ENCODE measurements at regions not wholly inside any gene's neighbourhood (a gene's known extent, or its start where the extent isn't known, plus 50 kb on each side); places are given as distances from the start of the nearest gene placed in this dataset.
"Not testable (repeated sequence)": the region's sequence is repeated elsewhere in the genome, so short reads cannot be mapped to it uniquely, and the experiment has no call there.

DNA sequence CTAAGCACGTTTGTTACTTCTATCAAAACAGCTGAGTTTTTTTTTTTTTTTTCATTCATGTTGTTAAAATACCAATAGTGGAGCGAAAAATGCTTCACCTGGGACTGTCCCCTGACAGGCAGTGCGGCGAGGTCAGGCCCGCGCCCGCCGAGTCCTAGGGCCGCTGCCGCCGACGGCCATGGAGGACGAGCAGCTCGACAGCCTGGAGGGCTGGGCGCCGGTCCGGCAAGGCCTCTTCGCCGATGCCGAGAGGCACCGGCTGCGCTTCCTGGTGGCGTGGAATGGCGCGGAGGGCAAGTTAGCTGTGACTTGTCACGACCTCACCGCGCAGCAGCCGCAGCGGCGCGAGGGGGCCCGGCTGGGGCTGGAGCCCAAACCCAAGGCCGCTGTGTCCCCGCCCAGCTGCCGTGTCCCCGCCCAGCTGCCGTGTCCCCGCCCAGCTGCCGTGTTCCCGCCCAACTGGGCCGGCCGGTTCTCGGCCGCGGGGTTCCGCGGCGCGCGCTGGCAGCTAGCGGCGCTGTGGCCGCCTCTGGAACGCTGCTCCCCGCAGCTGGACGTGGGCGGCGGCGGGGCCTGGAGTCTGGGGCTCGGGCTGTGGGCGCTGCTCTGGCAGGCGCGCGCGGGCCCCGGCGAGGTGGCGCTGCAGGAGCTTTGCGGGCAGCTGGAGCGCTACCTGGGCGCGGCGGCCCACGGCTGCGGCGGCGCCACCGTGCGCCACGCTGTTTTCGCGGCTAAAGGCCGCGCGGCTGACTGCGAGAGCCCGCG lies 56.7 kb upstream of the GOLGA8R start:
- TF ChIP-seq, protein P1, sequence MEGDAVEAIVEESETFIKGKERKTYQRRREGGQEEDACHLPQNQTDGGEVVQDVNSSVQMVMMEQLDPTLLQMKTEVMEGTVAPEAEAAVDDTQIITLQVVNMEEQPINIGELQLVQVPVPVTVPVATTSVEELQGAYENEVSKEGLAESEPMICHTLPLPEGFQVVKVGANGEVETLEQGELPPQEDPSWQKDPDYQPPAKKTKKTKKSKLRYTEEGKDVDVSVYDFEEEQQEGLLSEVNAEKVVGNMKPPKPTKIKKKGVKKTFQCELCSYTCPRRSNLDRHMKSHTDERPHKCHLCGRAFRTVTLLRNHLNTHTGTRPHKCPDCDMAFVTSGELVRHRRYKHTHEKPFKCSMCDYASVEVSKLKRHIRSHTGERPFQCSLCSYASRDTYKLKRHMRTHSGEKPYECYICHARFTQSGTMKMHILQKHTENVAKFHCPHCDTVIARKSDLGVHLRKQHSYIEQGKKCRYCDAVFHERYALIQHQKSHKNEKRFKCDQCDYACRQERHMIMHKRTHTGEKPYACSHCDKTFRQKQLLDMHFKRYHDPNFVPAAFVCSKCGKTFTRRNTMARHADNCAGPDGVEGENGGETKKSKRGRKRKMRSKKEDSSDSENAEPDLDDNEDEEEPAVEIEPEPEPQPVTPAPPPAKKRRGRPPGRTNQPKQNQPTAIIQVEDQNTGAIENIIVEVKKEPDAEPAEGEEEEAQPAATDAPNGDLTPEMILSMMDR (IDR thresholded peaks at IDR 0.05) = peak; percentile 25
- Histone ChIP-seq H3K27ac (peak overlapping the region; percentile 69), H3K4me3 (ENCODE audit: low read depth in 1 of 2, low read length in 1 of 2) (peak overlapping the region; percentile 32 to 40)
- H3K4me1 ChIP-seq (ENCODE audit: control insufficient read depth in 1 of 2, insufficient read depth in 1 of 2, low read depth in 1 of 2, low read length in 1 of 2); H3K9me3 ChIP-seq; H3K27me3 ChIP-seq; H3K36me3 ChIP-seq: not testable (repeated sequence)

DNA sequence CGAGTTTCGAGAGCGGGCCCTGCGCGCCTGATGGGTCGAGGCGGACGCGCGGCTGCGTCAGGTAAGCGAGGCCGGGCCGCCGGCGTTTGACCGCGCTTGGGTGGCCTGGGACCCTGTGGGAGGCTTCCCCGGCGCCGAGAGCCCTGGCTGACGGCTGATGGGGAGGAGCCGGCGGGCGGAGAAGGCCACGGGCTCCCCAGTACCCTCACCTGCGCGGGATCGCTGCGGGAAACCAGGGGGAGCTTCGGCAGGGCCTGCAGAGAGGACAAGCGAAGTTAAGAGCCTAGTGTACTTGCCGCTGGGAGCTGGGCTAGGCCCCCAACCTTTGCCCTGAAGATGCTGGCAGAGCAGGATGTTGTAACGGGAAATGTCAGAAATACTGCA lies 57.3 kb upstream of the GOLGA8R start:
- H3K36me3 ChIP-seq; H3K27me3 ChIP-seq; H3K4me1 ChIP-seq (ENCODE audit: control insufficient read depth in 1 of 2, insufficient read depth in 1 of 2, low read depth in 1 of 2, low read length in 1 of 2); H3K9me3 ChIP-seq: not testable (repeated sequence)
- peak overlapping the region; percentile 69 for H3K27ac ChIP-seq
- peak overlapping the region; percentile 32 to 40 for H3K4me3 ChIP-seq (ENCODE audit: low read depth in 1 of 2, low read length in 1 of 2)

DNA sequence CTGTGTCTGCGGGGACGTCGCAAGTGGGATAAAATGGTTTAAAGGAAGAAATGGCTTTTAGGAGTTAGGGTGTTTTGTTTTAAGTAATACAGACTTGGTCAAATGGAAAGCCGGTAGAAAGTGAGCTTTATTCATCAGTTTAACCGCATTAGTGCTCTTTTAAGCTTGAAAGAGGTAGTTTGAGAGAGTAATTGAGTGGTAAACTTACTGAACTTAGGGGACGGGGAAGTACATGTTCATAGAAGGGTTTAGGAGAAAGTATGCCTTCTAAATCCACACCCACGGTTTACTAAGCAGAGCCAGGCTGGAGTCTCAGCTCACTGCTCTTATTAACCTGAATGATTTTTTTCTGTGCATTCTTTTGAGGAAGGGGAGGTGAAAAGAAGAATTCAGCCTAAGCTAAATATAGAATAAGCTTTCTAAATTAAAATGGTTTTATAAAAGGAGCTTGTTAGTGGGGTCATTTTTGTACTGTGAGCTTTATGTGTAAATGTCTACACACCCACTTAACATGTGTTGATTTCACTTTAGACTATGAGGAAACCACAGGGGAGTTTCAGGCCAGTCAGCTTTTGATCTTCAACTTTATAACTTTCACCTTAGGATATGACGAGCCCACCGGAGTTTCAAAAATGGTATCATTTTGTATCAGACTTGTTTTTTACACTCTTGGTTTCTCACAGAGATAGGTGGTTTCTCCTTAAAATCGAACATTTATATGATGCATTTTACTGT lies 57.9 kb upstream of the GOLGA8R start:
- H3K9me3 ChIP-seq; H3K27ac ChIP-seq; H3K4me3 ChIP-seq (ENCODE audit: low read depth in 1 of 2, low read length in 1 of 2); H3K4me1 ChIP-seq (ENCODE audit: control insufficient read depth in 1 of 2, insufficient read depth in 1 of 2, low read depth in 1 of 2, low read length in 1 of 2); H3K27me3 ChIP-seq; H3K36me3 ChIP-seq: not testable (repeated sequence)

DNA sequence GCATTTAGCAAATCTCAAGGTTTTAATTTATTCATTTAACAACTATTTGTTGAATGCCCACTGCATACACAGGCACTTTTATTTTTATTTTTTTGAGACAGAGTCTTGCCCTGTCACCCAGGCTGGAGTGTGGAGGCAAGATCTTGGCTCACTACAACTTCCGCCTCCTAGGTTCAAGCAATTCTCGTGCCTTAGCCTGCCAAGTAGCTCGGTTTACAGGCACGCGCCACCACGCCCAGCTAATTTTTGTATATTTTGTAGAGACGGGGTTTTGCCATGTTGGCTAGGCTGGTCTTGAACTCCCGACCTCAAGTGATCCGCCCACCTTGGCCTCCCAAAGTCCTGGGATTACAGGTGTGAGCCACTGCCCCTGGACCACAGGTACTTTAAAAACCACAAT lies 67.0 kb upstream of the GOLGA8Q start:
- not testable (repeated sequence) for H3K27ac ChIP-seq; H3K36me3 ChIP-seq; H3K9me3 ChIP-seq; H3K27me3 ChIP-seq; H3K4me3 ChIP-seq (ENCODE audit: low read depth in 1 of 2, low read length in 1 of 2)
- peaks cover 5 to 13% of the 10 kb centered on the region in 2 experiments for H3K4me1 ChIP-seq (ENCODE audit: control insufficient read depth in 1 of 2, insufficient read depth in 1 of 2, low read depth in 1 of 2, low read length in 1 of 2)

DNA sequence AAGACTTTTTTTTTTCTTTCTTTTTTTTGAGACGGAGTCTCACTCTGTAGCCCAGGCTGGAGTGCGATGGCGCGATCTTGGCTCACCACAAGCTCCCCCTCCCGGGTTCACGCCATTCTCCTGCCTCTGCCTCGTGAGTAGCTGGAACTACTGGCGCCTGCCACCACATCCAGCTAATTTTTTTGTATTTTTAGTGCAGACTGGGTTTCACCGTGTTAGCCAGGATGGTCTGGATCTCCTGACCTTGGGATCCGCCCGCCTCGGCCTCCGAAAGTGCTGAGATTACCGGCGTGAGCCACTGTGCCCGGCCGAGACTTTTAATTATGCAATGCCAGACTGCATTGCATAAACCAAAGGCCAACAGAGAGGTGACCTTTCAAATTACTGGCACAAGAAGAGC lies 62.6 kb upstream of the GOLGA8Q start:
- peaks cover 5 to 16% of the 10 kb centered on the region in 2 experiments for H3K4me1 ChIP-seq (ENCODE audit: control insufficient read depth in 1 of 2, insufficient read depth in 1 of 2, low read depth in 1 of 2, low read length in 1 of 2)
- H3K27ac ChIP-seq = peak overlapping the region; percentile 81
- H3K27me3 ChIP-seq, H3K36me3 ChIP-seq, H3K9me3 ChIP-seq: not testable (repeated sequence)
- H3K4me3 ChIP-seq (ENCODE audit: low read depth in 1 of 2, low read length in 1 of 2) = peak overlapping the region; percentile 51 to 52

DNA sequence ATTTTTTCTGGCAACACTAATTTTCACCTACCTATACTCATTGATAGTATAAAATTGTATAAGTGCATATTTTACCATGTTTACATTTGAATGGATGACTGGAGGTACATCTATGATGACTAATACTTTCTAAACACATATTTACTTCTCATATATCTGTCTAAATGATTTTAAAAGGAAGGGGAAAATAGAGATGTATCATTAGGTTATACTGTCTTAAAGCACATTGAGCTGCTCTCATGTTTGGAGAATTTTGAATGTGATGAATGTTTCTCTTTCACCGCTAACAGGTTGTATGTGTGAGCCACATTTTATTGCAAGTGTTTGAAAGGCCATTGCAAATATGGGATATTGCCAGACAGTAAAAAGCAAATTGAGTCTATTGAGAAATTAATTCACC lies 61.5 kb upstream of the GOLGA8Q start:
- H3K4me3 ChIP-seq (ENCODE audit: low read depth in 1 of 2, low read length in 1 of 2) = not testable (repeated sequence)

DNA sequence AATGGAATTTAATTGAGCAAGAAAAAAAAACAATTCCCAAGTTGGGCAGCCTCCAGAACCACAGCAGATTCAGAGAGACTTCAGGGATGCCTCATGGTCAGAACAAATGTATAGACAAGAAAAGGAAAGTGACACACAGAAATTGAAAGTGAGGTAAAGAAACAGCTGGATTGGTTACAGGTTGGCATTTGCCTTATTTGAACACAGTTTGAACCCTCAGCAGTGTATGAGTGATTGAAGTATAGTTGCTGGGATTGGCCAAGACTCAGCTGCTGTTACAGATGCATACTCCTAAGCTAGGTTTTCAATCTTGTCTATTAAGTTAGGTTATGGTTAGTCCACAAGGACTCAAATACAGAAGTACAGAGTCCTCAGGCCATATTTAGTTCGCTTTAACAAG lies 57.9 kb upstream of the GOLGA8Q start:
- H3K4me3 ChIP-seq (ENCODE audit: low read depth in 1 of 2, low read length in 1 of 2); H3K9me3 ChIP-seq; H3K4me1 ChIP-seq (ENCODE audit: control insufficient read depth in 1 of 2, insufficient read depth in 1 of 2, low read depth in 1 of 2, low read length in 1 of 2); H3K36me3 ChIP-seq; H3K27me3 ChIP-seq; H3K27ac ChIP-seq: not testable (repeated sequence)

More for the DNA sequence above, 61.5 kb upstream of the GOLGA8Q start:
- Histone ChIP-seq H3K4me1 (ENCODE audit: control insufficient read depth in 1 of 2, insufficient read depth in 1 of 2, low read depth in 1 of 2, low read length in 1 of 2) (peaks cover 5 to 16% of the 10 kb centered on the region in 2 experiments), H3K27ac (peak overlapping the region; percentile 55)
- not testable (repeated sequence) for H3K27me3 ChIP-seq, H3K36me3 ChIP-seq, H3K9me3 ChIP-seq

DNA sequence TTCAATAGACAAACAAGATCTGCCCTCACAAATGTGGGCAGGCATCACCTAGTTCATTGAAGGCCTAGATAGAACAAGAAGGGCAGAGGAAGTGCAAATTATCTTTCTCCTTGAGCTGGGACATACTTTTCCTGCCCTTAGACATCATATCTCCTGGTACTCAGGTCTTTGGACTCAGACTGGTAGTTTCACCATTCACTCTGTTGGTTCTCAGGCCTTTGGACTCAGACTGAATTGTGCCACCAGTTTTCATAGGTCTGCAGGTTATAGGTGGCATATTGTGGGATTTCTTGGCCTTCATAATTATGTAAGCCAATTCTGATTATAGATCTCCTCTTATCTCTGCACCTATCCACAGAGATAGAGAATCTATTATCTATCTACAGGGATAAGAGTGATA lies 54.6 kb upstream of the GOLGA8Q start:
- not testable (repeated sequence) for H3K27me3 ChIP-seq; H3K36me3 ChIP-seq; H3K9me3 ChIP-seq; H3K4me3 ChIP-seq (ENCODE audit: low read depth in 1 of 2, low read length in 1 of 2); H3K27ac ChIP-seq; H3K4me1 ChIP-seq (ENCODE audit: control insufficient read depth in 1 of 2, insufficient read depth in 1 of 2, low read depth in 1 of 2, low read length in 1 of 2)

DNA sequence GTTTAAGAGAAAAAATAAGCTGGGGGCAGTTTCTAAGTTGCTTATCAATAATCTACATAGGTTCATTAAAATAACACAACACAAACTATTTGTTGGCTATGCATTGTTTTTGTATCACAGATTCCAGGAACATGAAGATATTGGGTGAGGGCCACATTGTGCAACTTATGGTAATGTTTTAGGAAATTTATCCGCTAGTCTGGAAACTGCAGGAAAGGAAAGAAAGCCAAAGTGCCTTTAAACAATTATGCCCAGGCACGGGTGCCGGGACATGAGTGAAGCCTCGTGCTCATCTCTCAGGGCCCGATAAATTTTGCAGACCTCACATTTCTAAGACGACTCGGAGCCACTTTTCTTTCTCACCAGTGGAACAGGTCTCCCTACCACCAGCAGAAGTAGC lies 52.6 kb upstream of the GOLGA8Q start:
- not testable (repeated sequence) for H3K4me3 ChIP-seq (ENCODE audit: low read depth in 1 of 2, low read length in 1 of 2); H3K4me1 ChIP-seq (ENCODE audit: control insufficient read depth in 1 of 2, insufficient read depth in 1 of 2, low read depth in 1 of 2, low read length in 1 of 2); H3K27ac ChIP-seq; H3K9me3 ChIP-seq; H3K36me3 ChIP-seq; H3K27me3 ChIP-seq

DNA sequence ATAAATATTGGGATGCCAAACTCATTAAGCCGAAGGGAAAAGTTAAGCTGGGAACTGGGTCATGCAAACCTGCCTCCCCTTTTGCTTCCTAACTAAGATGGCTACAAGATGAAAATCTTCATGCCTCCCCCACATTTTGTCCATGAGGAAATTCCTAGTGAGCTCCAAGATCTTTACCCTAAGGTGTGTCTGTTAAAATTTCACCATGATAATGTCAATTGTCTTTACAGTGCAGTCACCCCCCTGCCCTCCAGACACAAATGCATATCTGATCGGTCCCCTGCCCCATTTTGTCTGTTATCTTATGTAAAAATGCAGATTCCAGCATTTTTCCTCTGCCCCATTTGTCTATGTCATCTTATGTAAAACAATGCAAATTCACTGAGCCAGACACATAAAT lies 51.3 kb upstream of the GOLGA8Q start:
- H3K27ac ChIP-seq; H3K27me3 ChIP-seq; H3K36me3 ChIP-seq; H3K4me3 ChIP-seq (ENCODE audit: low read depth in 1 of 2, low read length in 1 of 2); H3K4me1 ChIP-seq (ENCODE audit: control insufficient read depth in 1 of 2, insufficient read depth in 1 of 2, low read depth in 1 of 2, low read length in 1 of 2); H3K9me3 ChIP-seq: not testable (repeated sequence)
